GM13977 (cell line): ENCODE measurements at regions not wholly inside any gene's neighbourhood (a gene's known extent, or its start where the extent isn't known, plus 50 kb on each side); places are given as distances from the start of the nearest gene placed in this dataset.

Experiments
- DNase-seq: peaks from one replicate; pipeline ENCODE4 v3.0.0; 2012; ENCODE audit warnings: low spot score
- CTCF ChIP-seq: IDR thresholded peaks from 2 replicates; pipeline ENCODE4 v1.5.1; 2012; ENCODE audit warnings: mild to moderate bottlenecking, control low read depth; ENCODE audit not compliant: insufficient read depth; ENCODE audit errors: extremely low read depth, missing control alignments
- in situ Hi-C: fragments of 300-500 bp; cut with MboI; formaldehyde crosslinking; loops from one replicate; pipeline ENCODE4 v1.12.0; 2022; ENCODE audit warnings: low sequenced_read_pairs, low pct_unique_long_range_greater_than_20kb, mixed read lengths, inconsistent platforms; ENCODE audit not compliant: unreplicated experiment

- in situ Hi-C loops = no loop called here
- DNase-seq = no peak
- no peak for TF ChIP-seq CTCF
These were observed 54.5 kb upstream of the PLXNA2 start for GRCh38 chr1:208298593-208299269.

GRCh38 chr1:208300084-208300770 lies 56.0 kb upstream of the PLXNA2 start:
- in situ Hi-C loops = no loop called here
- no peak for TF ChIP-seq CTCF

GRCh38 chr1:208302699-208303238 lies 58.6 kb upstream of the PLXNA2 start:
- TF ChIP-seq CTCF = no peak

More at GRCh38 chr1:208300084-208300770, 56.0 kb upstream of the PLXNA2 start:
- no peak for DNase-seq

GRCh38 chr1:208303743-208304712 lies 59.8 kb upstream of the PLXNA2 start:
- no peak for DNase-seq
- TF ChIP-seq CTCF = no peak
- in situ Hi-C loops = no loop called here

More at GRCh38 chr1:208302699-208303238, 58.6 kb upstream of the PLXNA2 start:
- in situ Hi-C loops = no loop called here
- DNase-seq = no peak

GRCh38 chr1:208308221-208308620 lies 64.0 kb upstream of the PLXNA2 start:
- TF ChIP-seq CTCF = no peak
- in situ Hi-C loops = no loop called here
- DNase-seq = no peak

GRCh38 chr1:208309771-208310170 lies 65.6 kb upstream of the PLXNA2 start:
- in situ Hi-C loops = no loop called here
- no peak for DNase-seq
- no peak for TF ChIP-seq CTCF
